ENCODE measurements at regions not wholly inside any gene's neighbourhood (a gene's known extent, or its start where the extent isn't known, plus 50 kb on each side); places are given as distances from the start of the nearest gene placed in this dataset.

DNA sequence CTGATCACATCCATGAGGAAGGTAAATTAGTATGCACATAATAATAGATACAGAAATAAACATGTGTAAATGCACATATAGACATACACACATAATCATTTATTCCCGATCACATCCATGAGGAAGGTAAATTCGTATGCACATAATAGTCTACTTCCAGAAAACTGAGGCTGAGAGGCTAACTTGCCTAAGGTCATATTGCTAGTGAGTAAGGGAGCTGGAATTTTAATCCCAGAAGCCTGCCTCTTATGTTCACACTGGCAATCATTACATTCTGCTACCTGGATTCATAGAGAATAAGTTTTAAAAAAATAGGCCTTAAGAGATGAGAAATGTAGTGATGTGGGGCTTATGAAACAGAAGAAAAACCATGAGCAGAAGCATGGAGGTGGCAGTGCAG, 716.3 kb downstream of the BRINP1 start:
- TF ChIP-seq POLR2AphosphoS5 (IDR thresholded peaks at IDR 0.05) (no peak), SMC3 (conservative IDR thresholded peaks at IDR 0.05; ENCODE audit: poor library complexity) (no peak), MXI1 (conservative IDR thresholded peaks at IDR 0.05; ENCODE audit: poor library complexity, severe bottlenecking) (no peak)
- TF ChIP-seq, protein P1, sequence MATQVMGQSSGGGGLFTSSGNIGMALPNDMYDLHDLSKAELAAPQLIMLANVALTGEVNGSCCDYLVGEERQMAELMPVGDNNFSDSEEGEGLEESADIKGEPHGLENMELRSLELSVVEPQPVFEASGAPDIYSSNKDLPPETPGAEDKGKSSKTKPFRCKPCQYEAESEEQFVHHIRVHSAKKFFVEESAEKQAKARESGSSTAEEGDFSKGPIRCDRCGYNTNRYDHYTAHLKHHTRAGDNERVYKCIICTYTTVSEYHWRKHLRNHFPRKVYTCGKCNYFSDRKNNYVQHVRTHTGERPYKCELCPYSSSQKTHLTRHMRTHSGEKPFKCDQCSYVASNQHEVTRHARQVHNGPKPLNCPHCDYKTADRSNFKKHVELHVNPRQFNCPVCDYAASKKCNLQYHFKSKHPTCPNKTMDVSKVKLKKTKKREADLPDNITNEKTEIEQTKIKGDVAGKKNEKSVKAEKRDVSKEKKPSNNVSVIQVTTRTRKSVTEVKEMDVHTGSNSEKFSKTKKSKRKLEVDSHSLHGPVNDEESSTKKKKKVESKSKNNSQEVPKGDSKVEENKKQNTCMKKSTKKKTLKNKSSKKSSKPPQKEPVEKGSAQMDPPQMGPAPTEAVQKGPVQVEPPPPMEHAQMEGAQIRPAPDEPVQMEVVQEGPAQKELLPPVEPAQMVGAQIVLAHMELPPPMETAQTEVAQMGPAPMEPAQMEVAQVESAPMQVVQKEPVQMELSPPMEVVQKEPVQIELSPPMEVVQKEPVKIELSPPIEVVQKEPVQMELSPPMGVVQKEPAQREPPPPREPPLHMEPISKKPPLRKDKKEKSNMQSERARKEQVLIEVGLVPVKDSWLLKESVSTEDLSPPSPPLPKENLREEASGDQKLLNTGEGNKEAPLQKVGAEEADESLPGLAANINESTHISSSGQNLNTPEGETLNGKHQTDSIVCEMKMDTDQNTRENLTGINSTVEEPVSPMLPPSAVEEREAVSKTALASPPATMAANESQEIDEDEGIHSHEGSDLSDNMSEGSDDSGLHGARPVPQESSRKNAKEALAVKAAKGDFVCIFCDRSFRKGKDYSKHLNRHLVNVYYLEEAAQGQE (IDR thresholded peaks at IDR 0.05; ENCODE audit: borderline replicate concordance): no peak
- TF ChIP-seq, protein P2, sequence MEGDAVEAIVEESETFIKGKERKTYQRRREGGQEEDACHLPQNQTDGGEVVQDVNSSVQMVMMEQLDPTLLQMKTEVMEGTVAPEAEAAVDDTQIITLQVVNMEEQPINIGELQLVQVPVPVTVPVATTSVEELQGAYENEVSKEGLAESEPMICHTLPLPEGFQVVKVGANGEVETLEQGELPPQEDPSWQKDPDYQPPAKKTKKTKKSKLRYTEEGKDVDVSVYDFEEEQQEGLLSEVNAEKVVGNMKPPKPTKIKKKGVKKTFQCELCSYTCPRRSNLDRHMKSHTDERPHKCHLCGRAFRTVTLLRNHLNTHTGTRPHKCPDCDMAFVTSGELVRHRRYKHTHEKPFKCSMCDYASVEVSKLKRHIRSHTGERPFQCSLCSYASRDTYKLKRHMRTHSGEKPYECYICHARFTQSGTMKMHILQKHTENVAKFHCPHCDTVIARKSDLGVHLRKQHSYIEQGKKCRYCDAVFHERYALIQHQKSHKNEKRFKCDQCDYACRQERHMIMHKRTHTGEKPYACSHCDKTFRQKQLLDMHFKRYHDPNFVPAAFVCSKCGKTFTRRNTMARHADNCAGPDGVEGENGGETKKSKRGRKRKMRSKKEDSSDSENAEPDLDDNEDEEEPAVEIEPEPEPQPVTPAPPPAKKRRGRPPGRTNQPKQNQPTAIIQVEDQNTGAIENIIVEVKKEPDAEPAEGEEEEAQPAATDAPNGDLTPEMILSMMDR (IDR thresholded peaks at IDR 0.05; ENCODE audit: poor library complexity, severe bottlenecking): no peak

All from neural cell (in vitro differentiated cells).